IMR-90 (cell line): ENCODE measurements at regions not wholly inside any gene's neighbourhood (a gene's known extent, or its start where the extent isn't known, plus 50 kb on each side); places are given as distances from the start of the nearest gene placed in this dataset.

Source experiments
- ATAC-seq: fragments of 200-7000 bp; cut with Tn5 transposase; 2 replicates; pipeline ENCODE4 v1.9.1; 2020; ENCODE audit warnings: low read depth, mild to moderate bottlenecking, moderate library complexity
- BruUV-seq: library from RNA; stranded (reverse); fragments of 400-500 nt; replicated peaks from 2 replicates; lab custom pipeline; 2021; lab: Mats Ljungman, UMichigan
- CTCF ChIA-PET: fragments of 300-600 bp; formaldehyde crosslinking; extraction: SDS; loops from one replicate; lab custom pipeline; 2021; ENCODE audit warnings: antibody characterized with exemption; lab: Yijun Ruan, JAX
- POLR2A ChIA-PET: fragments of 300-600 bp; sonication (Branson Sonifier 250); formaldehyde crosslinking; loops from one replicate; lab custom pipeline; 2022; ENCODE audit warnings: antibody characterized with exemption; ENCODE audit not compliant: unreplicated experiment; lab: Charles Lee
- DNase-seq: peaks from one replicate; pipeline ENCODE4 v3.0.0; 2013
- H2AFZ ChIP-seq: replicated peaks from 2 replicates; pipeline ENCODE3; 2013; ENCODE audit warnings: low read length, mild to moderate bottlenecking; ENCODE audit not compliant: poor library complexity
- H2AK5ac ChIP-seq: 2 replicates; pipeline ENCODE4 v1.6.1; 2013; ENCODE audit warnings: low read depth, low read length, inconsistent platforms
- H2AK9ac ChIP-seq: replicated peaks from 2 replicates; pipeline ENCODE3; 2013; ENCODE audit warnings: mild to moderate bottlenecking, low read depth, low read length, moderate library complexity; ENCODE audit not compliant: poor library complexity
- H2BK120ac ChIP-seq: 2 replicates; pipeline ENCODE4 v1.6.1; 2013; ENCODE audit warnings: low read depth, low read length, inconsistent platforms
- H2BK15ac ChIP-seq: 3 replicates; pipeline ENCODE4 v1.6.1; 2013; ENCODE audit warnings: low read depth, low read length, inconsistent platforms
- H2BK20ac ChIP-seq: 2 replicates; pipeline ENCODE4 v1.6.1; 2013; ENCODE audit warnings: low read depth, mild to moderate bottlenecking, inconsistent platforms, low read length, moderate library complexity
- H2BK5ac ChIP-seq: 2 replicates; pipeline ENCODE4 v1.6.1; 2013; ENCODE audit warnings: mild to moderate bottlenecking, low read depth, low read length, inconsistent platforms; ENCODE audit not compliant: poor library complexity, severe bottlenecking
- H3K14ac ChIP-seq: replicated peaks from 2 replicates; pipeline ENCODE4 v1.6.1; 2013; ENCODE audit warnings: low read depth, low read length, inconsistent platforms
- H3K18ac ChIP-seq: 2 replicates; pipeline ENCODE4 v1.6.1; 2013; ENCODE audit warnings: low read depth, low read length, control low read depth
- H3K23ac ChIP-seq: 2 replicates; pipeline ENCODE4 v1.6.1; 2013; ENCODE audit warnings: low read depth, low read length, inconsistent platforms
- H3K27ac ChIP-seq: 2 replicates; pipeline ENCODE4 v1.5.1; 2013; ENCODE audit warnings: mild to moderate bottlenecking, control low read depth, low read length; ENCODE audit not compliant: insufficient read depth
- H3K27me3 ChIP-seq: 2 replicates; pipeline ENCODE4 v1.6.1; 2013; ENCODE audit warnings: low read length; ENCODE audit not compliant: control insufficient read depth, insufficient read depth
- H3K36me3 ChIP-seq: 2 replicates; pipeline ENCODE4 v1.6.1; 2013; ENCODE audit warnings: low read length, mixed read lengths; ENCODE audit not compliant: control insufficient read depth, insufficient read depth
- H3K4ac ChIP-seq: 2 replicates; pipeline ENCODE4 v1.6.1; 2013; ENCODE audit warnings: low read depth, low read length, inconsistent platforms
- H3K4me1 ChIP-seq: 2 replicates; pipeline ENCODE4 v1.6.1; 2013; ENCODE audit warnings: low read length, mixed read lengths; ENCODE audit not compliant: control insufficient read depth, insufficient read depth
- H3K4me2 ChIP-seq: 2 replicates; pipeline ENCODE4 v1.6.1; 2013; ENCODE audit warnings: low read depth, mild to moderate bottlenecking, control low read depth, low read length, moderate library complexity
- H3K4me3 ChIP-seq: 2 replicates; pipeline ENCODE4 v1.5.1; 2013; ENCODE audit warnings: low read depth, mild to moderate bottlenecking, control low read depth, low read length, moderate library complexity; ENCODE audit not compliant: insufficient read depth
- H3K56ac ChIP-seq: 2 replicates; pipeline ENCODE4 v1.6.1; 2013; ENCODE audit warnings: low read length, inconsistent platforms; ENCODE audit not compliant: insufficient read depth; ENCODE audit errors: extremely low read depth
- H3K79me1 ChIP-seq, 2 experiments: 2 replicates each; pipeline ENCODE4 v1.6.1; 2013; ENCODE audit warnings: low read length in 2 of 2, inconsistent platforms in 1 of 2, low read depth in 1 of 2
- H3K9ac ChIP-seq: 2 replicates; pipeline ENCODE4 v1.6.1; 2013; ENCODE audit warnings: low read depth, low read length, control low read depth
- H3K9me1 ChIP-seq: 2 replicates; pipeline ENCODE4 v1.6.1; 2013; ENCODE audit warnings: low read length, inconsistent platforms; ENCODE audit not compliant: insufficient read depth
- H3K9me3 ChIP-seq: 2 replicates; pipeline ENCODE4 v1.6.1; 2013; ENCODE audit warnings: low read length; ENCODE audit not compliant: control insufficient read depth, insufficient read depth
- H4K20me1 ChIP-seq: 2 replicates; pipeline ENCODE4 v1.6.1; 2013; ENCODE audit warnings: low read length, inconsistent platforms; ENCODE audit not compliant: insufficient read depth
- H4K5ac ChIP-seq: 2 replicates; pipeline ENCODE4 v1.6.1; 2013; ENCODE audit warnings: mild to moderate bottlenecking, low read depth, low read length, control low read depth
- H4K8ac ChIP-seq, 2 experiments: 2 replicates each; pipeline ENCODE4 v1.6.1; 2013; ENCODE audit warnings: low read depth in 2 of 2, low read length in 2 of 2, control low read depth in 1 of 2, inconsistent platforms in 1 of 2
- H4K91ac ChIP-seq: 2 replicates; pipeline ENCODE4 v1.6.1; 2013; ENCODE audit warnings: low read depth, low read length, inconsistent platforms; ENCODE audit not compliant: insufficient read depth
- CHD1 ChIP-seq: IDR thresholded peaks from 2 replicates; pipeline ENCODE4 v1.6.1; 2012; ENCODE audit warnings: low read depth, low read length, improper control_type of control experiment
- FOS ChIP-seq: fragments of 150-350 bp; IDR thresholded peaks from 2 replicates; pipeline ENCODE4 v1.6.1; 2016; ENCODE audit warnings: low read depth, low read length
- MXI1 ChIP-seq: IDR thresholded peaks from 2 replicates; pipeline ENCODE4 v1.6.1; 2012; ENCODE audit warnings: low read depth, mild to moderate bottlenecking, low read length, moderate library complexity, borderline replicate concordance
- NFE2L2 ChIP-seq: fragments of 150-350 bp; IDR thresholded peaks from 2 replicates; pipeline ENCODE4 v1.6.1; 2016; ENCODE audit warnings: low read depth, mild to moderate bottlenecking, low read length
- POLR2A ChIP-seq: IDR thresholded peaks from 2 replicates; pipeline ENCODE4 v1.6.1; 2012; ENCODE audit warnings: mild to moderate bottlenecking, low read depth, low read length
- RAD21 ChIP-seq: IDR thresholded peaks from 2 replicates; pipeline ENCODE4 v1.6.1; 2012; ENCODE audit warnings: low read length, improper control_type of control experiment
- RCOR1 ChIP-seq: IDR thresholded peaks from 2 replicates; pipeline ENCODE4 v1.6.1; 2012; ENCODE audit warnings: mild to moderate bottlenecking, low read length, improper control_type of control experiment; ENCODE audit not compliant: insufficient replicate concordance
- RFX5 ChIP-seq: IDR thresholded peaks from 2 replicates; pipeline ENCODE4 v1.8.0; 2012; ENCODE audit warnings: low read depth, mild to moderate bottlenecking, low read length, moderate library complexity
- WGBS, 2 experiments: methylation state at CpG; one replicate each; pipeline versions ENCODE4 v1.1.5 to v1.1.7; 2013; ENCODE audit warnings: missing lambda C conversion rate in 2 of 2; ENCODE audit not compliant: insufficient read length in 1 of 2; ENCODE audit errors: extremely low coverage in 2 of 2; 5-methylcytosine and 5-hydroxymethylcytosine counted together
- dilution Hi-C: fragments of 300-500 bp; cut with HindIII; formaldehyde crosslinking; loops from one replicate; pipeline ENCODE4 v1.14.3; 2018; ENCODE audit warnings: low sequenced_read_pairs; ENCODE audit not compliant: unreplicated experiment
- in situ Hi-C: fragments of 300-500 bp; cut with MboI; formaldehyde crosslinking; loops from 3 replicates; pipeline ENCODE4 v1.14.3; 2019; ENCODE audit warnings: low sequenced_read_pairs, inconsistent platforms, mixed read lengths
- intact Hi-C: fragments of 100-400 bp; cut with micrococcal nuclease; formaldehyde crosslinking; loops from 2 replicates; pipeline ENCODE4 v1.10.0; 2022
- TF ChIP-seq, protein P1 (sequence below): conservative IDR thresholded peaks from 2 replicates; pipeline ENCODE4 v1.5.1; 2012; ENCODE audit warnings: mild to moderate bottlenecking, low read depth, low read length, improper control_type of control experiment
- TF ChIP-seq, protein P2 (sequence below): fragments of 150-350 bp; IDR thresholded peaks from 2 replicates; pipeline ENCODE4 v1.6.1; 2017; ENCODE audit warnings: mild to moderate bottlenecking, antibody characterized with exemption, low read length, low read depth

DNA sequence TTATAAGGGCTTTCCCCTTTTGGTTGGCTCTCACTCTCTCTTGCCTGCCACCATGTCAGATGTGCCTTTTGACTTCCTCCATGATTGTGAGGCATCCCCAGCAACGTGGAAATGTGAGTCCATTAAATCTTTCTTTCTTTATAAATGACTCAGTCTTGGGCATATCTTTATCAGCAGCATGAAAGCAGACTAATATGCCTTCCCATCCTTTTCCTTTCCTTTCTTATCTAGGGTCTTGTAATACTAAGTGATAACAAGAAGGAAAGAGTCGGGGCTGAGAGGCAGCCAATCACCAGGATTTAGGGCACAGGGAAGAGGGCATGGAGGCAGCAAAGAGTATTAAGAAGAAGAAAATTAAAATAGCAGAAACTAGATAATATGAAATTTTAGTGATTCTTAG is 62.0 kb upstream of the JCAD start:
- H2BK20ac ChIP-seq, result no peak overlapping the region
- no peak overlapping the region for H2BK5ac ChIP-seq
- BruUV-seq, result no TSS peak
- no peak overlapping the region for H2AFZ ChIP-seq
- peaks cover 4% of the 10 kb centered on the region for H3K27me3 ChIP-seq
- no peaks in the 10 kb centered on the region for H3K4me1 ChIP-seq
- ChIA-PET CTCF (no interaction called here), POLR2A (no interaction called here)
- no peak overlapping the region for H4K91ac ChIP-seq
- no peaks in the 10 kb centered on the region for H3K9me3 ChIP-seq
- H3K4me3 ChIP-seq, result no peak overlapping the region
- H4K8ac ChIP-seq, result no peak overlapping the region
- WGBS, 2 experiments, result no CpG with 5 or more reads among the region's 2 CpGs
- dilution Hi-C loops (no loop called here), in situ Hi-C loops (no loop called here), intact Hi-C loops (no loop called here)
- no peak overlapping the region for H3K18ac ChIP-seq
- DNase-seq (no peak), ATAC-seq (no peak)
- no peak overlapping the region for H3K14ac ChIP-seq
- no peak overlapping the region for H3K23ac ChIP-seq
- no peak overlapping the region for H2AK5ac ChIP-seq
- H3K9me1 ChIP-seq, result no peaks in the 10 kb centered on the region
- H3K56ac ChIP-seq, result no peak overlapping the region
- H3K4ac ChIP-seq, result no peak overlapping the region
- no peak overlapping the region for H2BK15ac ChIP-seq
- no peaks in the 10 kb centered on the region for H3K79me1 ChIP-seq
- H2AK9ac ChIP-seq, result no peak overlapping the region
- H3K9ac ChIP-seq, result no peak overlapping the region
- no peaks in the 10 kb centered on the region for H4K20me1 ChIP-seq
- no peak overlapping the region for H2BK120ac ChIP-seq
- H3K27ac ChIP-seq, result no peak overlapping the region
- no peak overlapping the region for H4K5ac ChIP-seq
- no peaks in the 10 kb centered on the region for H3K36me3 ChIP-seq
- H3K4me2 ChIP-seq, result no peak overlapping the region
- TF ChIP-seq RFX5, result no peak
- no peak for TF ChIP-seq POLR2A
- TF ChIP-seq MXI1, result no peak
- no peak for TF ChIP-seq RAD21
- TF ChIP-seq, protein P1, sequence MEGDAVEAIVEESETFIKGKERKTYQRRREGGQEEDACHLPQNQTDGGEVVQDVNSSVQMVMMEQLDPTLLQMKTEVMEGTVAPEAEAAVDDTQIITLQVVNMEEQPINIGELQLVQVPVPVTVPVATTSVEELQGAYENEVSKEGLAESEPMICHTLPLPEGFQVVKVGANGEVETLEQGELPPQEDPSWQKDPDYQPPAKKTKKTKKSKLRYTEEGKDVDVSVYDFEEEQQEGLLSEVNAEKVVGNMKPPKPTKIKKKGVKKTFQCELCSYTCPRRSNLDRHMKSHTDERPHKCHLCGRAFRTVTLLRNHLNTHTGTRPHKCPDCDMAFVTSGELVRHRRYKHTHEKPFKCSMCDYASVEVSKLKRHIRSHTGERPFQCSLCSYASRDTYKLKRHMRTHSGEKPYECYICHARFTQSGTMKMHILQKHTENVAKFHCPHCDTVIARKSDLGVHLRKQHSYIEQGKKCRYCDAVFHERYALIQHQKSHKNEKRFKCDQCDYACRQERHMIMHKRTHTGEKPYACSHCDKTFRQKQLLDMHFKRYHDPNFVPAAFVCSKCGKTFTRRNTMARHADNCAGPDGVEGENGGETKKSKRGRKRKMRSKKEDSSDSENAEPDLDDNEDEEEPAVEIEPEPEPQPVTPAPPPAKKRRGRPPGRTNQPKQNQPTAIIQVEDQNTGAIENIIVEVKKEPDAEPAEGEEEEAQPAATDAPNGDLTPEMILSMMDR, result no peak
- TF ChIP-seq, protein P2, sequence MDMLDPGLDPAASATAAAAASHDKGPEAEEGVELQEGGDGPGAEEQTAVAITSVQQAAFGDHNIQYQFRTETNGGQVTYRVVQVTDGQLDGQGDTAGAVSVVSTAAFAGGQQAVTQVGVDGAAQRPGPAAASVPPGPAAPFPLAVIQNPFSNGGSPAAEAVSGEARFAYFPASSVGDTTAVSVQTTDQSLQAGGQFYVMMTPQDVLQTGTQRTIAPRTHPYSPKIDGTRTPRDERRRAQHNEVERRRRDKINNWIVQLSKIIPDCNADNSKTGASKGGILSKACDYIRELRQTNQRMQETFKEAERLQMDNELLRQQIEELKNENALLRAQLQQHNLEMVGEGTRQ, result no peak
- no peak for TF ChIP-seq NFE2L2
- no peak for TF ChIP-seq RCOR1
- TF ChIP-seq FOS, result no peak
- no peak for TF ChIP-seq CHD1
